ENCODE measurements at regions not wholly inside any gene's neighbourhood (a gene's known extent, or its start where the extent isn't known, plus 50 kb on each side); places are given as distances from the start of the nearest gene placed in this dataset.

GRCh38 chr13:48772908-48773307 lies 119.2 kb downstream of the CYSLTR2 start:
- TF ChIP-seq RAD21 (CRISPR knock-in tag; IDR thresholded peaks at IDR 0.05) (no peak), ATF1 (CRISPR knock-in tag; IDR thresholded peaks at IDR 0.05) (no peak), YY1 (IDR thresholded peaks at IDR 0.05; ENCODE audit: insufficient read depth, insufficient replicate concordance, low read depth, low read length) (no peak), EZH2 (conservative IDR thresholded peaks at IDR 0.05; ENCODE audit: low read depth, low read length) (no peak), POLR2A (IDR thresholded peaks at IDR 0.05; ENCODE audit: insufficient read depth in 1 of 2, low read depth in 2 of 2, low read length in 2 of 2) (no peak), SP1 (IDR thresholded peaks at IDR 0.05) (no peak), SP1 (CRISPR knock-in tag; IDR thresholded peaks at IDR 0.05) (no peak), ESRRA (CRISPR knock-in tag; IDR thresholded peaks at IDR 0.05; ENCODE audit: low read depth) (no peak), SP4 (CRISPR knock-in tag; IDR thresholded peaks at IDR 0.05) (no peak), ZNF770 (CRISPR knock-in tag; IDR thresholded peaks at IDR 0.05) (no peak), GATA4 (IDR thresholded peaks at IDR 0.05; ENCODE audit: borderline replicate concordance, low read depth) (no peak), SMC3 (IDR thresholded peaks at IDR 0.05; ENCODE audit: low read length) (no peak), ZNF232 (CRISPR knock-in tag; IDR thresholded peaks at IDR 0.05; ENCODE audit: borderline replicate concordance) (no peak)
- TF ChIP-seq, protein P1, sequence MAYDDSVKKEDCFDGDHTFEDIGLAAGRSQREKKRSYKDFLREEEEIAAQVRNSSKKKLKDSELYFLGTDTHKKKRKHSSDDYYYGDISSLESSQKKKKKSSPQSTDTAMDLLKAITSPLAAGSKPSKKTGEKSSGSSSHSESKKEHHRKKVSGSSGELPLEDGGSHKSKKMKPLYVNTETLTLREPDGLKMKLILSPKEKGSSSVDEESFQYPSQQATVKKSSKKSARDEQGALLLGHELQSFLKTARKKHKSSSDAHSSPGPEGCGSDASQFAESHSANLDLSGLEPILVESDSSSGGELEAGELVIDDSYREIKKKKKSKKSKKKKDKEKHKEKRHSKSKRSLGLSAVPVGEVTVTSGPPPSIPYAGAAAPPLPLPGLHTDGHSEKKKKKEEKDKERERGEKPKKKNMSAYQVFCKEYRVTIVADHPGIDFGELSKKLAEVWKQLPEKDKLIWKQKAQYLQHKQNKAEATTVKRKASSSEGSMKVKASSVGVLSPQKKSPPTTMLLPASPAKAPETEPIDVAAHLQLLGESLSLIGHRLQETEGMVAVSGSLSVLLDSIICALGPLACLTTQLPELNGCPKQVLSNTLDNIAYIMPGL (CRISPR knock-in tag; IDR thresholded peaks at IDR 0.05; ENCODE audit: borderline replicate concordance in 1 of 2, low read depth in 1 of 2) = no peak

Measured in HepG2 (cell line).